SK-N-MC (cell line): ENCODE measurements at regions not wholly inside any gene's neighbourhood (a gene's known extent, or its start where the extent isn't known, plus 50 kb on each side); places are given as distances from the start of the nearest gene placed in this dataset.
"Not testable (repeated sequence)": the region's sequence is repeated elsewhere in the genome, so short reads cannot be mapped to it uniquely, and the experiment has no call there.

Experiments
- EZH2 ChIP-seq: fragments of 200-600 bp; sonication (generic); IDR thresholded peaks from one replicate; pipeline ENCODE4 v1.6.1; 2017; ENCODE audit warnings: antibody characterized with exemption
- FOXP2 ChIP-seq: optimal IDR thresholded peaks from 2 replicates; pipeline ENCODE3; 2011; ENCODE audit warnings: mild to moderate bottlenecking, moderate library complexity; ENCODE audit not compliant: insufficient read depth; ENCODE audit errors: extremely low read length, control extremely low read depth
- POLR2AphosphoS5 ChIP-seq: IDR thresholded peaks from 2 replicates; pipeline ENCODE4 v1.6.1; 2012; ENCODE audit warnings: mild to moderate bottlenecking, low read depth, low read length, borderline replicate concordance

GRCh38 chr15:44860168-44860567, 96.3 kb upstream of the TERB2 start:
- not testable (repeated sequence) for TF ChIP-seq POLR2AphosphoS5, EZH2, FOXP2
